ENCODE measurements at regions not wholly inside any gene's neighbourhood (a gene's known extent, or its start where the extent isn't known, plus 50 kb on each side); places are given as distances from the start of the nearest gene placed in this dataset.

GRCh38 chr2:103219398-103219797 is 457.6 kb downstream of the TMEM182 start:
- TF ChIP-seq CTCF (IDR thresholded peaks at IDR 0.05) (no peak), POLR2A (IDR thresholded peaks at IDR 0.05) (no peak)

All from adrenal gland (tissue), 5 donors.